T47D (cell line): ENCODE measurements at regions not wholly inside any gene's neighbourhood (a gene's known extent, or its start where the extent isn't known, plus 50 kb on each side); places are given as distances from the start of the nearest gene placed in this dataset.
"Not testable (repeated sequence)": the region's sequence is repeated elsewhere in the genome, so short reads cannot be mapped to it uniquely, and the experiment has no call there.

Source experiments
- DNase-seq, 2 experiments: peaks; one replicate each; pipeline versions ENCODE4 v3.0.0 to v3.0.0-alpha.2; 2011 to 2012; ENCODE audit warnings: low read depth in 1 of 2, low spot score in 1 of 2
- JUND ChIP-seq: IDR thresholded peaks from 2 replicates; pipeline ENCODE4 v1.6.1; 2012; ENCODE audit warnings: low read depth
- in situ Hi-C: cut with HindIII; loops from 2 replicates; pipeline ENCODE4 v1.10.0; 2016; ENCODE audit warnings: low sequenced_read_pairs, low pct_unique_long_range_greater_than_20kb

GRCh38 chr5:117740268-117740667, 1165.6 kb upstream of the SEMA6A start:
- in situ Hi-C loops, result no loop called here
- DNase-seq, result no peak
- no peak for TF ChIP-seq JUND

- in situ Hi-C loops, result no loop called here
- DNase-seq, result no peak
- no peak for TF ChIP-seq JUND
These were observed 1163.9 kb upstream of the SEMA6A start for GRCh38 chr5:117738571-117738970.

DNA sequence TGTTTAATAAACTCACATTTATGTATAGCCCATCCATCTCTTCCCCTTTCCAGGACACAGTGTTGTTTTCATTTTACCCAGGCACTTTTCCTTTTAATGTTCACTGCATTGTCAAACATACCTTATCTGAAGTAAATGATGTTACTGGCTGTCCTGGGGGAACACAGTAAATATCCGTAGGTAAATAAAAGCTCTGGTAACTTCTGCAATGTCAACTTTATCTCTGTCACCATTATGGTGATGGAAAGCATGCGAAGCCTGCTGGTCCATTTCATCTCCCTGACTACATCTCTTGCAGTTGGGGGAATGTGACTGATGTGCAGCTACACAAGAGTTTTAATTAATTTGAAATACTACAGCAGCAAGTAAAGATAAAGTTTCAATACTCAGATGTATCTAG, 1162.1 kb upstream of the SEMA6A start:
- no peak for DNase-seq
- no peak for TF ChIP-seq JUND
- in situ Hi-C loops, result no loop called here

GRCh38 chr5:117734056-117734455, 1159.4 kb upstream of the SEMA6A start:
- in situ Hi-C loops, result no loop called here
- no peak for DNase-seq

GRCh38 chr5:117733051-117733450, 1158.4 kb upstream of the SEMA6A start:
- TF ChIP-seq JUND, result no peak
- DNase-seq, result no peak
- in situ Hi-C loops, result no loop called here

More at GRCh38 chr5:117734056-117734455, 1159.4 kb upstream of the SEMA6A start:
- no peak for TF ChIP-seq JUND

DNA sequence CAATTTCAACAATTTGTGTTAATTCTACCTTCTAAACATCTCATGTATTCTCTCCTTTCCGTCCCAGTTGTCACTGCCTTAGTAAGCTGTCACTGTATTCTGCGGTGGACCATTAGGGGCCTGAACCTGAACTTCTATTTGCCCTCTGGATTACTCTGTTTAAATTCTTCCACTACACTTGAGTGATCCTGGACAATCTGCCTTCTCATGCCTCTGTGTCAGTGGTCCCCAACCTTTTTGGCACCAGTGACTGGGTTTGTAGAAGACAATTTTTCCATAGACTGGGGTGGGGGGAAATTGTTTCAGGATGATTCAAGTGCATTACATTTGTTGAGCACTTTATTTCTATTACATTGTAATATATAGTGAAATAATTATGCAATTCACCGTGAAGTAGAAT, 1157.6 kb upstream of the SEMA6A start:
- no peak for TF ChIP-seq JUND
- DNase-seq, result no peak
- in situ Hi-C loops, result no loop called here

DNA sequence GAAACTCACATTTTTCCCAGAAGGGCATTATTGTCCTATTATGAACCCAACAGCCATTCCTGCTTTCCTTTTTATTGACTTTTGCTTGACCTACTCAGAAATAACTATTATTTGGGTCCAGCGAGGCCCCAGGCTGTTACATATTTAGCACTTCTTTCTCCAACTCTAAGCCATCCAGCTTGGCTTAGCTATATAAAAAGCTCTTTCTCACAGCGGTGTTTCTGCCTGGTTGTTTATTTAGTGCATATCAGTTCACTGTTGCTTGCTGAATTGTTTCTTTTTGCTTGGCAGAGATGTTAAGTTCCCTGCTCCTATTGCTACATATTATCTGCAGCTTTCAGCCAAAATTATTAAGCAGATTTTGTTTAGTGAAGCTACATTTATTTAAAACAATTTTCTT, 1156.8 kb upstream of the SEMA6A start:
- DNase-seq, result no peak
- no peak for TF ChIP-seq JUND
- in situ Hi-C loops, result no loop called here

- DNase-seq, in situ Hi-C loops: not testable (repeated sequence)
These were observed 1146.2 kb upstream of the SEMA6A start for GRCh38 chr5:117720784-117721183.

GRCh38 chr5:117719413-117719812, 1144.8 kb upstream of the SEMA6A start:
- DNase-seq, result no peak
- in situ Hi-C loops, result no loop called here
- TF ChIP-seq JUND, result no peak

DNA sequence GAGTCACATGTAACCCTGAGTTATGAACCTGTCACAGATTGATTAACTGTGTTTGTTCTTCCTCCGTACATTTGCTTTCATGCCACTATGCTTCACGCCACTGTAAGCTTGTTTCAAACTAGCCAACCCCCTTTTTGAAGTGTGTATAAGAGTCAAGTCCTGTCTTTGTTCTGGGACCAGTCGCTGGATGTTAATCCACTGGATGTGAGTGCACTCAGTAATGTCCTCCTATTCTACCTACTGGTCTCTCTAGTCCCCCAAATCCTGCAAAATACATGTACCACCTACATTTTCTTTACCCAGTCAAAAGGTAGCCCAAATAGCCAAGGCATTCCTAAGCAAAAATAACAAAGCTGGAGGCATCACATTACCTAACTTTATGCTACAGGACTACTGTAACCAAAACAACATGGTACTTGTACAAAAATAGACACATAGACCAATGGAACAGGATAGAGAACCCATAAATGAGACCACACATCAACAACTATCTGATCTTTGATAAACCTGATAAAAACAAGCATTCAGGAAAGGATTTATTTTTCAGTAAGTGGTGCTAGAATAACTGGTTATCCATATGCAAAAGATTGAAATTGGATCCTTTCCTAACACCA, 1139.1 kb upstream of the SEMA6A start:
- peak in 1 of 2 experiments; percentile 45 for DNase-seq
- TF ChIP-seq JUND, result no peak
- in situ Hi-C loops, result no loop called here

DNA sequence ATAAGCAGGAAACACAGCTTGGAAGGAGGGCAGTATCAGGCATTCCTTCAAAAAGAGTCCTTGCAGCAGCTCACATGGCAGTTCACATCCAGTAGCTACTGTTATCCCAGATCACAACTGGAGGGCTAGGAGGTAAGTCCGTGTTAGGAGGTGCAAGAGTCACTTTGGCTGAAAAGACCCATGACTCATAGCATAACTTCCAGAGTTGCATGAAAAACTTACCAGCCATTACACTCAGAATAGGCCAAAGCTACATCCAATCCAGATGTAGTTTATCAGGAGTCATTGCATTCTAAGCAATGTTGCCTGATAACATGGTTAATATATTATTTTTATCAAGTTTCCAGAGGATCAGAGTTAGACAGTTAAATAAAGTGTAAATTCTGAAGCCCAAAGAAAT, 1126.4 kb upstream of the SEMA6A start:
- in situ Hi-C loops, result no loop called here
- TF ChIP-seq JUND, result no peak
- DNase-seq, result no peak

- in situ Hi-C loops, result no loop called here
- no peak for DNase-seq
- no peak for TF ChIP-seq JUND
These were observed 1118.0 kb upstream of the SEMA6A start for GRCh38 chr5:117692606-117693005.

- TF ChIP-seq JUND, result no peak
- DNase-seq, result no peak
- in situ Hi-C loops, result no loop called here
These were observed 1116.7 kb upstream of the SEMA6A start for GRCh38 chr5:117691081-117691870.
